Immature natural killer cell (primary cell): ENCODE measurements at regions not wholly inside any gene's neighbourhood (a gene's known extent, or its start where the extent isn't known, plus 50 kb on each side); places are given as distances from the start of the nearest gene placed in this dataset.
"Not testable (repeated sequence)": the region's sequence is repeated elsewhere in the genome, so short reads cannot be mapped to it uniquely, and the experiment has no call there.

ENCODE experiments used
- DNase-seq, 3 donors: peaks; one replicate each; pipeline ENCODE4 v3.0.0; 2022; ENCODE audit warnings: mixed read lengths in 1 of 3
- H3K27ac Mint-ChIP-seq, 6 donors: one replicate each; pipeline ENCODE4 v1.8.0; 2020; ENCODE audit warnings: mixed read lengths in 6 of 6, mild to moderate bottlenecking in 5 of 6, inconsistent platforms in 4 of 6, moderate library complexity in 3 of 6
- H3K27me3 Mint-ChIP-seq, 3 donors: one replicate each; pipeline ENCODE4 v1.8.0; 2020 to 2021; ENCODE audit warnings: low read depth in 3 of 3, mild to moderate bottlenecking in 3 of 3, mixed read lengths in 3 of 3, moderate library complexity in 3 of 3, inconsistent platforms in 1 of 3
- H3K36me3 Mint-ChIP-seq, 3 donors: one replicate each; pipeline ENCODE4 v1.8.0; 2020; ENCODE audit warnings: mixed read lengths in 3 of 3, inconsistent platforms in 2 of 3, mild to moderate bottlenecking in 2 of 3
- H3K4me1 Mint-ChIP-seq, 2 donors: one replicate each; pipeline ENCODE4 v1.8.0; 2020; ENCODE audit warnings: inconsistent platforms in 2 of 2, mild to moderate bottlenecking in 2 of 2, mixed read lengths in 2 of 2, moderate library complexity in 1 of 2
- H3K4me3 Mint-ChIP-seq, 5 donors: one replicate each; pipeline ENCODE4 v1.8.0; 2020; ENCODE audit warnings: mild to moderate bottlenecking in 5 of 5, mixed read lengths in 5 of 5, inconsistent platforms in 3 of 5, moderate library complexity in 3 of 5
- H3K9me3 Mint-ChIP-seq, 6 donors: one replicate each; pipeline ENCODE4 v1.8.0; 2020; ENCODE audit warnings: mild to moderate bottlenecking in 6 of 6, mixed read lengths in 6 of 6, inconsistent platforms in 4 of 6, moderate library complexity in 3 of 6

DNA sequence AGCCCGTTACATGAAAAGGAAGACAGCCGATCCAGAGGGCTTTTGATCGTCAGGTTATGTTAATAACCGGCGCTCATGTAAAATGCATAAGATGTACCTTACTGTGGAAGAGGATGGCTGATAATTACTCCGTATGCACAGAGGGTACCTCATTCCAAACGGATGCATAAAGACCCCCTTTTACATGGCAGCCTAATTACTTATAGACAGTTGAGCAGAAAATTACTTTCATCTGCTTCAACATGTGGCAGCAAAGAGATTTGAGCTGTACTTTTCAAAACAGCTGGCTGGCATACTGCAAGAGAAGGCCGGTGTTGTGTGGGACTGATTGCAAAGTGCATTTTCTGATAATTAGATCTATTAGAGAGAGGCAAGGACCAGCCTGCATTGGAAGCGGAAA lies 103.4 kb downstream of the SHOX start:
- H3K27me3 Mint-ChIP-seq: no peaks in the 10 kb centered on the region
- H3K4me3 Mint-ChIP-seq: no peak overlapping the region
- H3K36me3 Mint-ChIP-seq: no peaks in the 10 kb centered on the region
- DNase-seq: no peak
- peaks cover 0 to 1% (median 0%) of the 10 kb centered on the region in 6 donors for H3K9me3 Mint-ChIP-seq
- no peak overlapping the region for H3K27ac Mint-ChIP-seq
- H3K4me1 Mint-ChIP-seq: no peaks in the 10 kb centered on the region

DNA sequence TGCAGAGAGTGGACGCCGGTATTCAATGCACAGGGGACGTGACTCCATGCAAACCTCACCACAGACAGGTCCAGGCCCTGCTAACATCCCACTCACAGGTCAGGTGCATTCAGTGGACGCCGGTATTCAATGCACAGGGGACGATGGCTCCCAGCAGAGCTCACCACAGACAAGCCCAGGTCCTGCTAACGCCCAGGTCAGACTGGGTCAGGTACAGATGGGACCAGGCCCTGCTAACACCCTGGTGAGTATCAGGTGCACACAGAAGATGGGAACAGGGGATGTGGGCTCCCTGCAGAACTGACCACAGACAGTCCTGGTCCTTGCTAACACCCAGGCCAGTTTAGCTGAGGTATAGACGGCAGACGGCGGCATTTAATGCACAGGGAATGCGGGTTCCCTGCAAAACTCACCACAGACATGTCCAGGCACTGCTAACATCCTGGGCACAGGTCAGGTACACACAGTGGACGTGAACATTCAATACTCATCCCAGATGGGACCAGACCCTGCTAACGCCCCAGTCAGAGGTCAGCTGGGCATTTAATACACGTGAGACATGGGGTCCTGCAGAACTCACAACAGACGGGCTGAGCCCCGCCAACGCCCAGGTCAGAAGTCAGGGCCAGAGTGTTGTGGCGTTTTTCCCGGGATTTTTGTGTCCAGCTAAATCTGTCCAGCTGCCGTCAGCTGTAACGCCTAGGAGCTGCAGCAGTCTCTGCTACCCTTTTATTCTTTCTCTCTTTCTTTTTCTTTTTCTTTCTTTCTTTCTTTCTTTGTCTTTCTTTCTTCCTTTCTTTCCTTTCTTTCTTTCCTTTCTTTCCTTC lies 99.2 kb downstream of the SHOX start:
- H3K36me3 Mint-ChIP-seq: no peaks in the 10 kb centered on the region
- H3K27me3 Mint-ChIP-seq: peaks cover 2 to 10% (median 3%) of the 10 kb centered on the region in 3 donors
- H3K4me3 Mint-ChIP-seq: no peak overlapping the region
- H3K27ac Mint-ChIP-seq: no peak overlapping the region
- DNase-seq: no peak
- H3K4me1 Mint-ChIP-seq: no peaks in the 10 kb centered on the region
- peaks cover 0 to 1% (median 0%) of the 10 kb centered on the region in 6 donors for H3K9me3 Mint-ChIP-seq

DNA sequence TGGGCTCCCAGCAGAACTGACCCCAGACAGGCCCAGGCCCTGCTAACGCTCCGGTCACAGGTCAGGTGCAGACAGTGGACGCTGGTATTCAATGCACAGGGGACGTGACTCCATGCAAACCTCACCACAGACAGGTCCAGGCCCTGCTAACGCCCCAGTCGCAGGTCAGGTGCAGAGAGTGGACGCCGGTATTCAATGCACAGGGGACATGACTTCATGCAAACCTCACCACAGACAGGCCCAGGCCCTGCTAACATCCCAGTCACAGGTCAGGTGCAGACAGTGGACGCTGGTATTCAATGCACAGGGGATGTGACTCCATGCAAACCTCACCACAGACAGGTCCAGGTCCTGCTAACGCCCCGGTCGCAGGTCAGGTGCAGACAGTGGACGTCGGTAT lies 98.5 kb downstream of the SHOX start:
- not testable (repeated sequence) for DNase-seq, H3K36me3 Mint-ChIP-seq, H3K4me1 Mint-ChIP-seq, H3K27ac Mint-ChIP-seq, H3K9me3 Mint-ChIP-seq, H3K4me3 Mint-ChIP-seq
- peaks cover 2 to 17% (median 3%) of the 10 kb centered on the region in 3 donors for H3K27me3 Mint-ChIP-seq

DNA sequence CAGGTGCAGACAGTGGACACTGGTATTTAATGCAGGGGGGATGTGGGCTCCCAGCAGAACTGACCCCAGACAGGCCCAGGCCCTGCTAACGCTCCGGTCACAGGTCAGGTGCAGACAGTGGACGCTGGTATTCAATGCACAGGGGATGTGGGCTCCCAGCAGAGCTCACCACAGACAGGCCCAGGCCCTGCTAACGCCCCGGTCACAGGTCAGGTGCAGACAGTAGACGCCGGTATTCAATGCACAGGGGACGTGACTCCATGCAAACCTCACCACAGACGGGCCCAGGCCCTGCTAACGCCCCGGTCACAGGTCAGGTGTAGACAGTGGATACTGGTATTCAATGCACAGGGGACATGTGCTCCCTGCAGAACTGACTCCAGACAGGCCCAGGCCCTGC lies 98.0 kb downstream of the SHOX start:
- DNase-seq, H3K4me3 Mint-ChIP-seq, H3K9me3 Mint-ChIP-seq, H3K36me3 Mint-ChIP-seq, H3K27ac Mint-ChIP-seq, H3K4me1 Mint-ChIP-seq: not testable (repeated sequence)
- peaks cover 2 to 22% (median 3%) of the 10 kb centered on the region in 3 donors for H3K27me3 Mint-ChIP-seq

DNA sequence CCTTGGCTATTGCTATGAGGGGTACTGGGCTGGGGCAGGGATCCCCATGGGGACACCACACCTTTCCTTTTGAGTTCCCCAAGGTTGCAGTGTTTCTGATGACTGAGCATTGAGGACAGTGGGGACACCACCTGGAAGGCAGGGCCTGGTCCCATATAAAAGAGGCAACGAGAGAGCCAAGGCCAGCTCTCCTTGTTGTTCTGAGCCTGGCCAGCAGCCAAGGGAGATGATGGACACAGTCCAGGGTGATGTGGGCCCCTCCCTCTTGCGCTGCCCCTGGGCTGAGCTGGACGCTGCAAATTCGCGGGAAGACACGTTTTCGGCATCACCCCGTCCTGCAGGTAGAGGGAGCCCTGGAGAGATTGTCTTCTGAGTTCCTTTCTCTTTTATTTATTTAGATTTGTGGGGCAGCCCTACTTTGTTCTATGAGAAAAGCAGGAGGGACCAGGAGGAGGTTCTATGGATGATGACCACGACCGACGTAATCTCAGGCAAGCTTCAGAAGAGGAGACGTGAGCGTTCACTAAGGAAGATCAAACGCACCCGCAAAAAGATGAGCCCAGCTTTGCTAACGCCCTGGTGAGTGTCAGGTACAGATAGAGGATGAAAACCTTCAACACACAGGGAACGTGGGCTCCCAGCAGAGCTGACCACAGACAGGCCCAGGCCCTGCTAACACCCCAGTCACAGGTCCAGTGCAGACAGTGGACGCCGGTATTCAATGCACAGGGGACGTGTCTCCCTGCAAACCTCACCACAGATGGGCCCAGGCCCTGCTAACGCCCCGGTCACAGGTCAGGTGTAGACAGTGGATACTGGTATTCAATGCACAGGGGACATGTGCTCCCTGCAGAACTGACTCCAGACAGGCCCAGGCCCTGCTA lies 97.4 kb downstream of the SHOX start:
- peaks cover 2 to 22% (median 3%) of the 10 kb centered on the region in 3 donors for H3K27me3 Mint-ChIP-seq
- H3K4me3 Mint-ChIP-seq: no peak overlapping the region
- DNase-seq: no peak
- H3K36me3 Mint-ChIP-seq: peaks cover 0 to 4% (median 0%) of the 10 kb centered on the region in 3 donors
- peaks cover 0 to 7% (median under 1%) of the 10 kb centered on the region in 6 donors for H3K9me3 Mint-ChIP-seq
- H3K4me1 Mint-ChIP-seq: no peaks in the 10 kb centered on the region
- H3K27ac Mint-ChIP-seq: no peak overlapping the region

DNA sequence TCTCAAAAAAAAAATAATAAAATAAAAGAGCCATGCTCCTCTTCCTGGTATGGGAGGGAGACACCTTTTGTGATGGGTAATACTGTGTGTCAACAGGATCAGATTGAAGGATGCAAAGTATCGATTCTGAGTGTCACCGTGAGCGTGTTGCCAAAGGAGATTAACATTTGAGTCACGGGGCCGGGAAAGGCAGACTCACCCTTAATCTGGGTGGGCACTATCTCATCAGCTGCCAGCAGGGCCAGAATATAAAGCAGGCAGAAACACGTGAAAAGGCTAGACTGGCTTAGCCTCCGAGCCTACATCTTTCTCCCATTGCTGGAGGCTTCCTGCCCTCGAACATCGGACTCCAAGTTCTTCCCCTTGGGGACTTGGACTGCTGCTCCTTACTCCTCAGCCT lies 95.4 kb downstream of the SHOX start:
- DNase-seq: no peak
- Mint-ChIP-seq H3K27ac (no peak overlapping the region), H3K9me3 (peaks cover 0 to 7% (median under 1%) of the 10 kb centered on the region in 6 donors), H3K4me3 (no peak overlapping the region), H3K36me3 (peaks cover 0 to 4% (median 0%) of the 10 kb centered on the region in 3 donors), H3K27me3 (peaks cover 2 to 22% (median 3%) of the 10 kb centered on the region in 3 donors), H3K4me1 (no peaks in the 10 kb centered on the region)

DNA sequence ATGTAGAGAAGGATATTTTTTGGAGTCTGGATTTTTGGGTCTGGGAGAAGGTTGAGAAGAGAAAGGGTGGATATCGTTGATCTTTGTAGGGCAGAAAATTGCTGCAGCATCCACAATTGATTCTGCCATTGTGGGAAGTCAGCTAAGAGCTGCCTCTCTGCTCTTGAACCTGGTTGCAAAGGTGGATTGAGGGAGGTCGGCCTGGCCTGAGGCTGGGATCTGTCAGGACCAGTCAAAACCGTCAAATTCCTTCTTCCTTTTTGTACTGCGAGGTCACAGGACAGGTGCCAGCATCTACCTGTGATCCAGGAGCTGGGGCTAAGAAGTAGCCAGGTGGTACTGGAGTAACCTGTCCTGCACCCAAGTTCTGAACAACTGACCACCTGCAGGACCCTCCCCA lies 93.7 kb downstream of the SHOX start:
- DNase-seq: no peak
- peaks cover 0 to 4% (median 0%) of the 10 kb centered on the region in 3 donors for H3K36me3 Mint-ChIP-seq
- peaks cover 0 to 7% (median under 1%) of the 10 kb centered on the region in 6 donors for H3K9me3 Mint-ChIP-seq
- H3K4me1 Mint-ChIP-seq: no peaks in the 10 kb centered on the region
- H3K27ac Mint-ChIP-seq: peak overlapping the region in 2 of 6 donors; percentile 66 to 69
- H3K4me3 Mint-ChIP-seq: peak overlapping the region in 1 of 5 donors; percentile 27
- peaks cover 2 to 22% (median 3%) of the 10 kb centered on the region in 3 donors for H3K27me3 Mint-ChIP-seq

DNA sequence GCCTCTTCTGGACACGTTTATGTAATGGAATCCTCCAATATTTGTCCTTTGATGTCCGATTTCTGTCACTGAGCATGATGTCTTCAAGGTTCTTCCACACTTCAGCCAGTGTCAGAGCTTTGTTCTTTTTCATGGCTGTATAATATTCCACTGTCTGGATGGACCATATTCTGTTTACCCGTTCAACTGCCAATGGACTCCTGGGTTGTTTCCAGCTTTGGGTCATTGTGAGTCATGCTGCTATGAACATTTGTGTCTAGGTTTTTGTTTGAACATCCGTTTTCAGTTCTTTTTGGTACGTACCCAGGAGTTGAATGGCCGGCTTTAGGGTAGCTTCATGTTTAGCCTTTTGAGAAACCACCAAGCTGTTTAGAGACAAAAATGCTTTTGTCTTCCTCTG lies 93.2 kb downstream of the SHOX start:
- Mint-ChIP-seq H3K27me3 (peaks cover 2 to 22% (median 3%) of the 10 kb centered on the region in 3 donors), H3K27ac (peak overlapping the region in 2 of 6 donors; percentile 66 to 69), H3K9me3 (peaks cover 0 to 7% (median under 1%) of the 10 kb centered on the region in 6 donors), H3K4me3 (no peak overlapping the region), H3K4me1 (no peaks in the 10 kb centered on the region), H3K36me3 (peaks cover 0 to 4% (median 0%) of the 10 kb centered on the region in 3 donors)
- DNase-seq: peak in 1 of 3 donors; percentile 3

DNA sequence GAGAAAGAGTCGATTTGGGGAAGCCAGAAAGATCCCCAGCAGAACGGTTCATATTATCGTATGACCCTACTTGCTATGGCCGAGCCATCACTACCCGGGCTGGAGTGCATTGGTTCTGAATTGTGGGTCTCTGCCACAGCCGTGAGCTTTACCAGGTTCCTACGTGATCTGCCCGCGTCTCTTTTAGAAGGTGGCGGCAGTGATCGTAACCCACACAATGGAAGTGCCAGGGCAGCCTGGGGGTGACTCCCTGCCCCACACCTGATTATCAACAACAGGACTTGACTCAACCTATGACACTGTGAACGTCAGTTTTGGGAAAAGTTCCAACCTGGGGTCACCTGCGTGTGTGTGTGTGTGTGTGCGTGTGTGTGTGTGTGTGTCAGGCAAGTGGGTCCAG lies 90.8 kb downstream of the SHOX start:
- H3K9me3 Mint-ChIP-seq: peaks cover 0 to 7% (median under 1%) of the 10 kb centered on the region in 6 donors
- no peaks in the 10 kb centered on the region for H3K4me1 Mint-ChIP-seq
- H3K27me3 Mint-ChIP-seq: peaks cover 2 to 22% (median 3%) of the 10 kb centered on the region in 3 donors
- no peak for DNase-seq
- H3K27ac Mint-ChIP-seq: no peak overlapping the region
- H3K4me3 Mint-ChIP-seq: no peak overlapping the region
- H3K36me3 Mint-ChIP-seq: peaks cover 0 to 4% (median 0%) of the 10 kb centered on the region in 3 donors

DNA sequence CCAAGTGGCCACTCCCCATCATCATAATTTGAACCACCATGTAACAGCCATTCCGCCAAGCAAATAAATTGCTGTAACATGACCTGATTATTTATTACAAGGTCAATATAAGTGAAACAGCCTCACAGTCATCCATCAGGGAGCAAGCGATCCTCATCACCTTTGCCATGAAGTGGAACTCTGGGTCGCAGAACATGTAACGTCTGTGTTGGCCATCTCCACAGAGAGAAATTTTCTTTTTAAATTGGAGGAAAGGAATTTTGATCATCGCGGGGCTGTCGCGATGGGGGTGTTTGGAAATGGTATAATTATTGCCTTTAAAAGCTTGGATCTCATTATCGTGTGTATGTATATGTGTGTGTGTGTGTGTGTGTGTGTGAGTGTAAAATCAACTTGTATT lies 90.2 kb downstream of the SHOX start:
- peaks cover 0 to 4% (median 0%) of the 10 kb centered on the region in 3 donors for H3K36me3 Mint-ChIP-seq
- H3K27me3 Mint-ChIP-seq: peaks cover under 1 to 17% (median 3%) of the 10 kb centered on the region in 3 donors
- no peak overlapping the region for H3K4me3 Mint-ChIP-seq
- no peaks in the 10 kb centered on the region for H3K4me1 Mint-ChIP-seq
- no peak overlapping the region for H3K27ac Mint-ChIP-seq
- peaks cover 0 to 7% (median 2%) of the 10 kb centered on the region in 6 donors for H3K9me3 Mint-ChIP-seq
- no peak for DNase-seq

DNA sequence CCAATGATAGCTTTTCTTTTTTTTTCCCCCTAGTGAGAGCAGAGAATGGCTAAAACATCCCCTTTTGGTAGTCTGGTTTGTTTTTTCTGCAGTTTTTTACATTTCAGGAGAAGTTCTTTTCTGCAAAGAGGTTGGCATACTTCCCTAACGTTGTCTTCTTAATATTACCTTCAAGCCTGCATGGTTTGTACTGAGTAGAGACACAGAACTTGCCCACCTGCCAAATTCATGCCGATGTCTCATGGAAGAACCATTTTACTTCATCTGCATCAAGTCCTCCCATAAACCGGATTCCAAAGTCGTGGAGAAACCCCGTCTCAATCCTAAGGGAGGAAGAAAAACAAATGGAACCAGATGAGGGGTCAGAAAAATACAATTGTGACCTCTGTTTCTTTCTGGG lies 89.7 kb downstream of the SHOX start:
- Mint-ChIP-seq H3K4me3 (no peak overlapping the region), H3K36me3 (peaks cover 0 to 4% (median 0%) of the 10 kb centered on the region in 3 donors), H3K4me1 (no peaks in the 10 kb centered on the region), H3K27ac (no peak overlapping the region), H3K27me3 (peaks cover 0 to 13% (median 1%) of the 10 kb centered on the region in 3 donors), H3K9me3 (peaks cover 0 to 7% (median 2%) of the 10 kb centered on the region in 6 donors)
- DNase-seq: no peak

DNA sequence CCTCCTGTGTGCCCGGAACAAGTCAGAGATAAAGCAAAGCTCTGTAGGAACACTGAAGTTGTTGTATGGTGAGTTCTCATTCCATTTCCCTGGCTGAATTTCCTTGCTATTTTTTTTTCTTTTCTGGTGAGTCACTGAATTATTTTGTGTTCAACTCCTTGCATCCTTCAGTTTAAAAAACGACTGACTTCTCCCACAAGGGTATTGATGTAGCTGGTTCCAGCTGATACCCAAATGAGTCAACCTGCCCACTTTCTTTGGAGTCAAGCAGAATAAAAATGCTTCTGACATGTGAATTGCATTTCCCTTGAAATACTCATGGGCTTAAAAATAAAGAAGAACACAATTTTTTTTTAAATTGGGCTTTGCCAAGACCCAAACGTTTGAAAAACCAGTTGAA lies 85.5 kb downstream of the SHOX start:
- no peak for DNase-seq
- Mint-ChIP-seq H3K27ac (no peak overlapping the region), H3K27me3 (peaks cover 0 to 3% (median 0%) of the 10 kb centered on the region in 3 donors), H3K4me3 (no peak overlapping the region), H3K36me3 (peaks cover 0 to 5% (median 0%) of the 10 kb centered on the region in 3 donors), H3K9me3 (peaks cover 0 to 13% (median 5%) of the 10 kb centered on the region in 6 donors), H3K4me1 (no peaks in the 10 kb centered on the region)

DNA sequence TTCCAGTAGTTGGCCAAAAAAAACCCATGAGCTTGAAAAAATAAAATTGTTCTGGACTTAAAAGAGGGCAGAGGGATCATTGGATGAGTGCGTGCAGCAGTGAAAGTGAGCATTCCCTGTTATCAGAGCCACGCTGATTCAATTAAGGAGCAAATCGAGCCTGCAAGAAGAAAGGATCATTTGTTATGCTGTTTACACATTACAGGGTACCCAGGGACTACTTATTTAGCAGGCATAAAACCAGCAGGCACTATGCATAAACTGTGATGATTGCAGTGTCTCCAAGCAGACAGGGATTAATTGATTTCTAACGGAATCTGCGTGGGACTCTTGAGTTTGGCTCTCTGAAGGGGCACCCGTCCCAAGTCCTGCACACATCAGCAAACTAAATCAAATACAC lies 83.5 kb downstream of the SHOX start:
- Mint-ChIP-seq H3K27me3 (peaks cover 2 to 4% (median 3%) of the 10 kb centered on the region in 3 donors), H3K4me1 (no peaks in the 10 kb centered on the region), H3K36me3 (peaks cover 0 to 5% (median 0%) of the 10 kb centered on the region in 3 donors), H3K4me3 (no peak overlapping the region), H3K27ac (no peak overlapping the region), H3K9me3 (peaks cover 0 to 13% (median 6%) of the 10 kb centered on the region in 6 donors)
- DNase-seq: no peak
